Osteocyte (in vitro differentiated cells): ENCODE measurements at regions not wholly inside any gene's neighbourhood (a gene's known extent, or its start where the extent isn't known, plus 50 kb on each side); places are given as distances from the start of the nearest gene placed in this dataset.

ENCODE experiments used
- DNase-seq: peaks from one replicate; pipeline ENCODE4 v3.0.0; 2021; ENCODE audit warnings: mixed read lengths; ENCODE audit not compliant: unreplicated experiment; ENCODE audit errors: extremely low spot score
- H3K27ac Mint-ChIP-seq: one replicate; pipeline ENCODE4 v1.8.0; 2021; ENCODE audit warnings: mild to moderate bottlenecking, mixed read lengths; ENCODE audit not compliant: unreplicated experiment
- H3K27me3 Mint-ChIP-seq: one replicate; pipeline ENCODE4 v1.8.0; 2021; ENCODE audit warnings: mixed read lengths; ENCODE audit not compliant: unreplicated experiment
- H3K36me3 Mint-ChIP-seq: one replicate; pipeline ENCODE4 v1.8.0; 2021; ENCODE audit warnings: mixed read lengths; ENCODE audit not compliant: unreplicated experiment
- H3K4me1 Mint-ChIP-seq: one replicate; pipeline ENCODE4 v1.8.0; 2021; ENCODE audit warnings: mixed read lengths; ENCODE audit not compliant: unreplicated experiment
- H3K4me3 Mint-ChIP-seq: one replicate; pipeline ENCODE4 v1.8.0; 2021; ENCODE audit warnings: mild to moderate bottlenecking, moderate library complexity, mixed read lengths; ENCODE audit not compliant: unreplicated experiment
- H3K9me3 Mint-ChIP-seq: one replicate; pipeline ENCODE4 v1.8.0; 2021; ENCODE audit warnings: mixed read lengths; ENCODE audit not compliant: unreplicated experiment
- CTCF ChIP-seq: fragments of 200-600 bp; sonication (generic); IDR thresholded peaks from 2 replicates; pipeline ENCODE4 v1.5.0; 2021; ENCODE audit warnings: antibody characterized with exemption, mild to moderate bottlenecking, moderate library complexity

- Mint-ChIP-seq H3K36me3 (no peaks in the 10 kb centered on the region), H3K27me3 (no peaks in the 10 kb centered on the region), H3K9me3 (peaks cover 19% of the 10 kb centered on the region), H3K4me3 (no peak overlapping the region), H3K4me1 (no peaks in the 10 kb centered on the region), H3K27ac (no peak overlapping the region)
- no peak for TF ChIP-seq CTCF
- no peak for DNase-seq
Observed at GRCh38 chr16:76214856-76215255, 62.3 kb upstream of the CNTNAP4 start.

- no peak for DNase-seq
- TF ChIP-seq CTCF: no peak
- Mint-ChIP-seq H3K4me1 (no peaks in the 10 kb centered on the region), H3K27me3 (no peaks in the 10 kb centered on the region), H3K9me3 (no peaks in the 10 kb centered on the region), H3K36me3 (no peaks in the 10 kb centered on the region), H3K4me3 (no peak overlapping the region), H3K27ac (no peak overlapping the region)
Observed at GRCh38 chr16:76222087-76222486, 55.1 kb upstream of the CNTNAP4 start.

DNA sequence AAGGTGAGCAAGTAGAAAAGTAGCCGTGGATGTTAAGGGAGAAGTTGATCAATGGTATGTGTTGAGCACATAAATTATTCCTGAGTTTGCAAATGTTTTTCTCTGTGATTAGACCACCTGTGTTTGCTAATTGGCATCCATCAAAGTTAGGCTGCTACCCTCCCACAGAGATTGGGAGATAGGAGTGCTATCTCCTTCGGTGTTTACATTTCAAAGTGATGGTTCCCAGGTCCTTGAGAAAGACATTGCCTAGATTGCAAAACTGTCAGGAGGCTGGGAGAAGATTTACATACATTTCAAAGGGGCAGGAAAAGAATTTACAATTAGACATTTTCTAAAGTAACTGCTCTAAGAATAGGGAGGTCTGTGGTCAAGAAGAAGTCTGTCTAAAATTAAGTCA lies 54.3 kb upstream of the CNTNAP4 start:
- H3K27ac Mint-ChIP-seq: no peak overlapping the region
- no peaks in the 10 kb centered on the region for H3K9me3 Mint-ChIP-seq

DNA sequence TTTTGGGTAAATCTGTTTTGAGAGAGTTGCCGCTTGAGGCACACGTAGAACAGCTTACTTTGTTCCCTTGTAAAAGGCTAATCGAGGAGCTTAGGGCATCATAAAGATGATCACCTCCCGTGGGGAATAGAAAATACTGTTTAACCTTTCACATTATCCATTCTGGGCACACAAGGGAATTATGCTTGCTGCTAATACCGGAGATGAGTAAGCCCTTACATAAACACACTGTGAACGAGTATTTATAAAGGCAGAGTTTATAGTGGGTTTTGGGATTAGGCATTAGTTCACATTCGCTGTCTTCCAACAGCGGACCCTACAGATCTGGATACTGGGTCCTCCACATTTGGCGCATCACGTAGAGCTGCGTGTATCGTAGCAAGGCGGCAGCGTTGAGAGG lies 51.2 kb upstream of the CNTNAP4 start:
- H3K27ac Mint-ChIP-seq: no peak overlapping the region
- H3K4me3 Mint-ChIP-seq: no peak overlapping the region
- no peak for DNase-seq
- H3K4me1 Mint-ChIP-seq: no peaks in the 10 kb centered on the region
- no peak for TF ChIP-seq CTCF
- H3K36me3 Mint-ChIP-seq: no peaks in the 10 kb centered on the region
- H3K27me3 Mint-ChIP-seq: no peaks in the 10 kb centered on the region
- no peaks in the 10 kb centered on the region for H3K9me3 Mint-ChIP-seq

More for the DNA sequence above, 54.3 kb upstream of the CNTNAP4 start:
- no peaks in the 10 kb centered on the region for H3K36me3 Mint-ChIP-seq
- no peak for TF ChIP-seq CTCF
- no peaks in the 10 kb centered on the region for H3K4me1 Mint-ChIP-seq
- no peak for DNase-seq
- H3K4me3 Mint-ChIP-seq: no peak overlapping the region
- no peaks in the 10 kb centered on the region for H3K27me3 Mint-ChIP-seq

DNA sequence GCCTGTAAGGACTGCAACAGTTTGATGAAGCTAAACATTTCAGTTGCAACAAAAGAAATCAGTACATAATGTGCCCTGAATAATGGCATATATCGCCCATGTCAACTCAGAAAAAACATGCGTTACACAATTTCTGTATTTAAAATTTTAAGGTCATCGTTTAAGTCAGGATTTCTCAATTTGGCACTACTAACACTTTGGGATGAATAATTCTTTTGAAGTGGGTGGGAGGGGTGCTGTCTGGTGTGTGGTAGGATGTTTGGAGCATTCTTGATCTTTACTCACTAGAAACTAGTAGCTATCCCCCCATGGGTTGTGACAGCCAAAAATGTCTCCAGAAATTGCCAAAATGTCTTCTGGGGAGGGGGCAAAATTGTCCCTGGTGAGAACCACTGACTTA lies 50.7 kb upstream of the CNTNAP4 start:
- no peak for TF ChIP-seq CTCF
- Mint-ChIP-seq H3K4me1 (no peaks in the 10 kb centered on the region), H3K4me3 (no peak overlapping the region), H3K9me3 (no peaks in the 10 kb centered on the region), H3K36me3 (no peaks in the 10 kb centered on the region), H3K27me3 (no peaks in the 10 kb centered on the region), H3K27ac (no peak overlapping the region)
- no peak for DNase-seq
